GM13976 (cell line): ENCODE measurements at regions not wholly inside any gene's neighbourhood (a gene's known extent, or its start where the extent isn't known, plus 50 kb on each side); places are given as distances from the start of the nearest gene placed in this dataset.

ENCODE experiments used
- DNase-seq: peaks from one replicate; pipeline ENCODE4 v3.0.0; 2012; ENCODE audit warnings: low spot score
- CTCF ChIP-seq: IDR thresholded peaks from 2 replicates; pipeline ENCODE4 v1.5.1; 2012; ENCODE audit warnings: borderline replicate concordance, mild to moderate bottlenecking; ENCODE audit not compliant: insufficient read depth; ENCODE audit errors: extremely low read depth, missing control alignments, control extremely low read depth
- in situ Hi-C: fragments of 300-500 bp; cut with MboI; formaldehyde crosslinking; loops from one replicate; pipeline ENCODE4 v1.12.0; 2022; ENCODE audit warnings: low sequenced_read_pairs, mixed read lengths, inconsistent platforms; ENCODE audit not compliant: unreplicated experiment

DNA sequence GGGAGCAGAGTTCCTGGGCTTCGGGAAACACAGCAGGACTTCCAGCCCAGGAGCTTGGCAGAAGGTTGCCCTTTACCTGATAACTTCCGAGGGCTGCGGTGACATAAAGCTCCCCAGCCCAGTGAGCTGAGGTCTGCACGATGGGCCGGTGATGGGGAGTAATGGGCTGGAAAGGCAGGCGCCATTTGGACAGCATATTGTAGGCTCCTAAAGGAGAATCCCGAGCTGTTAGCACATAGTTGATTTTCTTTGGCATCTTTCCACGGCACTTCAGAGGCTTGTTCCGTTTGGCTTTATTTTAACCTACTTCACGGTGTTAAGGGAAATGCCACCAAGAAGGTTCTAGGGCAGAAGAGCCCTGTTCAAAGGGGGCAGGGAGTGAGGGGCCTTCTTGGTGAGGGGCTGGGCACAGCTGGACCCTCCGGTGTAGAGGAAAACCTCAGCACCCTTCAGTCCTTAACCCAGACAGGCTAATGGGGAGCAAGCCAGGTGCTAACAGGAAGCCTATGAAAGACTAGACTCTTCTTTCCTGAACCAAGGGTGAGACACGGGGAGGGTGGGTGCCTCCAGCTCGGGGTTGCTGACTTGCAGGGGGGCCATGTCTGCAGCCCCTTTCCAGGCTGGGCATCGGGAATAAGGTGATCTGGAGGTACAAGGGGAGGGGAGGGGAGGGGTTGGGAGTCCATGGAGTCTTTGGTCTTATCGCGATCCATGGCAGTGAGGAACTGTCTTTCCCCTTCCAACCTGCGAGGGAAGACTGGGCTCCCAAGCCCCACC, 347.7 kb downstream of the GLRX3 start:
- no peak for DNase-seq
- in situ Hi-C loops: no loop called here
- no peak for TF ChIP-seq CTCF

DNA sequence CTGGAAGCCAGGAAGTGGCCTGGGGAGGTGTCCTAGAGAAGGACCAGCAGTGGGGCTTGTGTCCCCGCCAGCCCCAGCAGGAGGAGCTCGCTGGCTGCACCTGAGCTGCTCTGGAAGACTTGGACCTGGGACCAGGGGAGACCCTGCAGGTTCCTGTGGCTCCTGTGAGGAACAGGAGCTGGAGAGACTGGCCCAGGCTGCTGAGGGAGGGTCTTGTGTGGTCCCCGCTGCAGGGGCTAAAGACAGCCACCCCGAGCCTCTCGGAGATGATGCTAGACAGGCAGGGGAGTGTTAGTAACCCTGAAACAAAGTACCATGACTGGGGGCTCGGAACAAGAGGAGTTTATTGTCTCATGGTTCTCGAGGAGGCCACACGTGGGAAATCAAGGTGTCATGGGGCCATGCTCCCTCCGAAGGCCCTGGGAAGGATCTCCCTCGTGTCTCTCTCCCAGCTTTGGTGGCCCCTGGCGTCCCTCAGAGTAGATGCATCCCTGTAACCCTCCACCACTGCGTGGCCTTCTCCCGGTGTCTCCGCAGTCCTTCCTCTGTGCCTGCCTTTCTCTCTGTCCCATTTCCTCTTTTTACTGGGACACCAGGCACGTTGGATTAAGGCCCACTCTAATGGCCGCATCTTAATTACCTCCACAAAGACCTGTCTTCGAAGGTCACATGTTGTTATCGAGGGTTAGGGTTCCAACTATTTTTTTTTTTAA, 348.4 kb downstream of the GLRX3 start:
- in situ Hi-C loops: no loop called here
- no peak for DNase-seq
- no peak for TF ChIP-seq CTCF

DNA sequence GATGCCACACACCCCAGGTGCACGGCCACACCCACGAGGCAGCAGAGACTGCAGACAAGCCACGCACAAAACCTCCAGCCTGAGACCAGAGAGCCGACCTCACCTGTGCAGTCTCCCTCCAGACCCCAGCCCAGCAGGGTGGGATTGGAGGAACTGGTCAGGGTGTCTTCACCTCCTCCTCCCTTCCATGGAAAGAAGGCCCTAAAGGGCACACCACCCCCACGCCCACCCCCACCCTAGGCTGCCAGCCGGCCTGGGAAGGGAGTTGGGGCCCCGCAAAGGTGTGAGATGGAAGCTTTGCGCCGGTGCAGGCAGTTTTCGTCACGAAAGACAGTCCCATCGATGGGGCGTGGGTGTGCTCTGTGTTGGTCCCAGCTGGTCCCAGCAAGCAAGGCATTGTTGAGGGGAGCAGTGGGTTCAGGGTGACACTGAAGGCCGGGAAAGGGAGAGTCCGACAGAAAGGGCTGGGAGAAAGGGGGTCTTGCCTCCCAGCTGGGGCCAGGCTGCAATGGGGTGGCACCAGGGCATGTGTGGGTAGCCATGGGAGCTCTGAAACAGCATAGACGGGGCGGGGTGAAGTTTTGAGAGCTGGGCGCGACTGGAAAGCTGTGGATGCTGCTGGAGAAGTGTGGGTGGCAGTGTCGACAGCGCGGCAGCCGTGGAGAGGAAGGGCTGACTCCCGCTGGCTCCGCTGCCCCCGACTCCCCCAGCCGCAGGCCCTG, 349.2 kb downstream of the GLRX3 start:
- in situ Hi-C loops: no loop called here

DNA sequence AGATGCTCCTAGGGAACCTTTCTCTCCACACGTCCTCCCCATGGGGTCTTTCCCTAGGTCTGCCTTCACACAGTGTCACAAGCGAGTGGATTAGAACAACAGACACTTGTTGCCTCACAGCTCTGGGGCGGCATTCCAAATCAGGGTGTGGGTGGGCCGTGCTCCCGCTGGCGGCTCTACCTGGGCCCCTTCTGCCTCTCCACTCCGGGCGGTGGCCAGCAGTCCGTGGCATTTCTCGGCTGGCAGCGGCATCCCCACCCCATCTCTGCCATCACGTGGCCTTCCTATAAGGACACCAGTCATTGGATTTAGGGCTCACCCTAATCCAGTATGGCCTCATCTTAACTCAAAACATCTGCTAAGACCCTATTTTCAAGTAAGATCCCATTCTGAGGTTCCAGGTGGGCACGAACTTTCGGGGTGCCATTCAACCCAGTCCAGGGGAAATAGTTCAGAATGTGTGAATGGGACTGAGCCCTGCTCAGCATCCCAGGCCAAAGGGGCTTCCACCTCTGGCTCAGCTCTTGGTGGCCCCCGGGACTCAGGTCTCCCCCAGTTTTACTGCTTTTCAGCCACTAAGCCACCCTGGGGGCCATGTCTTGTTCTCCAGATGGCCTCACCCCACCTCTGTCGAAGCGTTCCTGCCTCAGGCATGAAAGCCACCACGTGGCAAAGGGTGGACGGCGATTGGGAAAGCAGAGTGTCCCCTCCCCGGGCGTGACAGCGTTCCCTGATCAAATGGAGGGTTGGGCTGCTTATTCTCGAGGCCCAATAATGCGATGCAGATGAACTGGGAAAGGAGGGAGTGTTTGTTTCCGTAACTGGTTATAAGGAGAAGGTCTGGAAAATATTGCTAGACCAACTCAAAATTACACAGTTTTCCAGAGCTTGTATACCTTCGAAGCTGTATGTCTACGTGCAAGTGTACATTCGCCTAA, 350.0 kb downstream of the GLRX3 start:
- TF ChIP-seq CTCF: no peak
- DNase-seq: no peak

More for the DNA sequence above, 349.2 kb downstream of the GLRX3 start:
- TF ChIP-seq CTCF: no peak
- DNase-seq: no peak

GRCh38 chr10:130486906-130487305, 350.7 kb downstream of the GLRX3 start:
- no peak for TF ChIP-seq CTCF
- no peak for DNase-seq
- in situ Hi-C loops: no loop called here

More for the DNA sequence above, 350.0 kb downstream of the GLRX3 start:
- in situ Hi-C loops: no loop called here

DNA sequence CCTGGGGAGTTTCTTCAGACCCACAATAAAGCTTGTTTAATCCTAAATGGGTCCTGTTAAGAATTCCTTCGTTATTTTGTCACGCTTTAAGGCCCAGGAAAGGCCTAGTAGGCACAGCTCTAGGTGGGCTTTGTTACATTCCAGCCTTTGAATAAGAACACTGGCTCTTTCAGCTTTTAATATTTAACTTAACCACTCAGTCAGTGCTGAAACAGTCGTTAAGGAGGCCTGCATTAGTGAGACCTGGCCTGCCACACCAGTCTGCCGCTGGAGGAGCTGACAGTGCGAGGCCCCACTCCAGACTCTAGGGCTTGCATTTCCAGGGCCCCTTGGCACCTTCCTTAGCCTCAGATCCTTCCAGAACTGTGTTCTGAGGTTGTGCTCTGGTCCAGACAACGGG, 351.4 kb downstream of the GLRX3 start:
- no peak for DNase-seq
- in situ Hi-C loops: no loop called here
- TF ChIP-seq CTCF: no peak
